HG03103 (cell line): ENCODE measurements at regions not wholly inside any gene's neighbourhood (a gene's known extent, or its start where the extent isn't known, plus 50 kb on each side); places are given as distances from the start of the nearest gene placed in this dataset.
"Not testable (repeated sequence)": the region's sequence is repeated elsewhere in the genome, so short reads cannot be mapped to it uniquely, and the experiment has no call there.

ENCODE experiments used
- ATAC-seq: cut with Tn5 transposase; IDR thresholded peaks from one replicate; pipeline ENCODE4 v1.9.1; 2021; ENCODE audit warnings: low read depth; ENCODE audit not compliant: unreplicated experiment

- not testable (repeated sequence) for ATAC-seq
Measured at GRCh38 chr4:13761581-13761980, 134.1 kb upstream of the BOD1L1 start.

GRCh38 chr4:13762130-13762529 is 134.6 kb upstream of the BOD1L1 start:
- ATAC-seq = no peak

GRCh38 chr4:13763707-13764106 is 136.2 kb upstream of the BOD1L1 start:
- no peak for ATAC-seq

DNA sequence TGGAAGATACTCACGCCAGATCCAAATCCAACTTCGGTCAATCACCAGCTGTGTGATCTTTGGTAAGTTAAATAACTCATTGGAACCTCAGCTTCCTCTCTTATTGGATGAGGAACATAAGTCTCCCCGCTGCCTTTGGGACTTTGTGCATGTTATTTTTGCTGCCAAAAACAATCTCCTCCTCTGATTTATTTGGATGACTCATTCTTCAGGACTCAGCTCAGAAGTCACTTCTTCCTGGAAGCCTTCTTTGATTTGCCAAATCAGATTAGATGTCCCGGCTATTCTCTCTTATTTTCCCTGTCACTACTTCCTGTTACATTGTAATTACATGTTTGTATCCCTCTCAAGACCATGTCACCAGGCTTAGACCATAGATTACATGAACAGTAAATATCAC is 138.0 kb upstream of the BOD1L1 start:
- no peak for ATAC-seq

GRCh38 chr4:13766761-13767540 is 139.4 kb upstream of the BOD1L1 start:
- no peak for ATAC-seq

GRCh38 chr4:13777341-13777740 is 149.8 kb upstream of the BOD1L1 start:
- no peak for ATAC-seq

GRCh38 chr4:13778367-13778766 is 150.8 kb upstream of the BOD1L1 start:
- no peak for ATAC-seq

- ATAC-seq = no peak
Measured at GRCh38 chr4:13782231-13782630, 154.7 kb upstream of the BOD1L1 start.

DNA sequence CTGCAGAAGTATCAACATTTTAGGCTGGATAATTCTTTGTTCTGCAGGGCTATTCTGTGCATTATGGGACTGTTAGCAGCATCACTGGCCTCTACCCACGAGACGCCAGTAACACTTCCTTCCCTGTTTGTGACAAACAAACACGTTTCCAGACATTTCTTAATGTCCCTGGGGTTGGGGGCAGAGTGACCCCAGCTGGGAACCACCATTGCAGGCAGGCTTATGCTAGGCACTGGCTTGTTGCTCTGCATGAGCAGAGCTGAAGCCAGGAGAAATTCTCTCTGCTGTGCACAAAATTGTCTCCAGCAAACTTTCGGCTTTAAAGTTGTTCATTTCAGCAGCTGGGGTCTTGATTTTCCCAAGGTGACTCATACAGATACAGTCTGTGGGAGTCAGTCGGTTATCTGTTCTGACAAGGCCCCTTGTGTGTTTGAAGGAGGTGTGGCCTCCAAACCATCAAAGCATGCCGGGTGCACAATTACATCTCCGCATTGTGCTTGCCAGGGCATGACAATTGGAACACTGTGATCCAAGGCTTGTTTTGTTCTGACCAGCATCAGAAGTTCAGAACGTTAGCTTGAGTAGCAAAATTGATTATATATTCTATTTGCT is 156.4 kb upstream of the BOD1L1 start:
- ATAC-seq = peak; percentile 93

DNA sequence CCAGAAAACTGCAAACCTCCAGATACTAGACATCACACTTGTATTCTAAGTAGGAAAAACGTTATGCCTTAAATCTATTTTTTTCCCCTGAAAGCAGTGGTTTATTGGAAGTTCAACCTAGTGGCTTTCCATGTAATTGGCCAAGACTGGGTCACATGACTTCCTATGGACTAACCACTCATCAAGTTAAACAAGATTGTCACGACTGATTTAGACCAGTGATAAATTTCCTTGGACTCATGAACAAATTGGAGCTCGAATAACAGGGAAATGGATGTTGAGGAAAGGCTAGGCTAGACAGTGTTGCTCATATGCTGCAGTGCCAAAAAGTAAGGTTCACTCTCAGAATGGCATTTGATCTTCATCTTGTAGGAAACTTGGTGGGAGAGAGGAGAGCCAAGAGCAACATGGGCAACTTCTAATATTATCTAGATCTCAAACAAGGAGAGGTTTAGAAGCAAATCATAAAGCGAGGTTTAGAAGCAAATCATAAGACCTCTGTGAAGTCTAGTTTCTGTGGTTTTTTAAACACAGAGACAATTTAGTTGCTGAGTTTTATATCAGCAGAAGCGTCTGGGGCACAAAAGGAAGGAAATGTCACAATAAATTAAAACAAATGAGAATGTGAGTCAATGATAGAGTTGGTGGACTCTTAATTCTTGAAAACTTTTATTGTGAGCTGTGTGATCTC is 165.6 kb upstream of the BOD1L1 start:
- ATAC-seq = no peak

GRCh38 chr4:13794819-13795565 is 167.5 kb upstream of the BOD1L1 start:
- no peak for ATAC-seq

GRCh38 chr4:13797061-13797460 is 169.5 kb upstream of the BOD1L1 start:
- ATAC-seq = no peak

DNA sequence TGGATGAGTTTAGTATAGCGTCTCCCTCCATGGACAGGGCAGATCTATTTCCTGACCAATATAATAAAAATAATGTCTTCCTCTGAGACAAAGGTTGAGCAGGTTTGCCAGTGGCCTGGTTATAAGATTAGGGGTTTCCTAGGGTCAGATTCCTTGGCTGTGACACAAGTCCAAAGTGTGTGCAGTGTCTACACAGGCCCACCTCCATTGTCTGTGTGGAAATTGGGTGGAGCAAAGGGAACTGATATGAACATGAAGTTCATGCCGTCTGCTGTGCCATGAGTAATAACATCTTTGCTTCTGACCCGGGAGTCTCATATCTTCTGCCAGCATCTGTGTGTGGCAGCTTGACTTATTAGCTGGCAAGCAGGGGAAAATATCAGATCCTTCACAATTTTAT is 187.7 kb upstream of the BOD1L1 start:
- ATAC-seq = no peak

- ATAC-seq = no peak
Measured at GRCh38 chr4:13816472-13816871, 188.9 kb upstream of the BOD1L1 start.

DNA sequence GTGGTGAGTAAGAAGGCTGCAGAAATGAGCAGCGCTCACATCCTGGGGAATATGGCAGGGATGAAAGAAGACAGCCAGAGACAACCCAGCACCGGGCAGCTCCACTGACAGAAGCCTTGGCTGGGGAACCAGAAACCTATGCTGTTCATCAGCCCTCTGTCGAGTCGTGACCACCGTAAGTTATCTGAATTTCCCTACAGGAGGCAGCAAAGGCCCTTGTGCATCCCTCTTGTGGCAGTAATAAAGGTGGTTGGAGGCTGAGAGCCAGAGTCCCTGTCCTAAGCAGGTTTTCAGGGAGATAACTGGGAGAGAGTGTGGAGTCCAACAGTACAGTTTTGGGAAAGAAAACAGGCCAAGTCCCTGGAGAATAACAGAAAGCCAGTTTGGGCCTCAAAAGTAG is 194.0 kb upstream of the BOD1L1 start:
- no peak for ATAC-seq

GRCh38 chr4:13825822-13826221 is 198.3 kb upstream of the BOD1L1 start:
- ATAC-seq = not testable (repeated sequence)

- ATAC-seq = no peak
Measured at GRCh38 chr4:13829457-13829856, 201.9 kb upstream of the BOD1L1 start.

GRCh38 chr4:13830449-13830848 is 202.9 kb upstream of the BOD1L1 start:
- ATAC-seq = no peak

DNA sequence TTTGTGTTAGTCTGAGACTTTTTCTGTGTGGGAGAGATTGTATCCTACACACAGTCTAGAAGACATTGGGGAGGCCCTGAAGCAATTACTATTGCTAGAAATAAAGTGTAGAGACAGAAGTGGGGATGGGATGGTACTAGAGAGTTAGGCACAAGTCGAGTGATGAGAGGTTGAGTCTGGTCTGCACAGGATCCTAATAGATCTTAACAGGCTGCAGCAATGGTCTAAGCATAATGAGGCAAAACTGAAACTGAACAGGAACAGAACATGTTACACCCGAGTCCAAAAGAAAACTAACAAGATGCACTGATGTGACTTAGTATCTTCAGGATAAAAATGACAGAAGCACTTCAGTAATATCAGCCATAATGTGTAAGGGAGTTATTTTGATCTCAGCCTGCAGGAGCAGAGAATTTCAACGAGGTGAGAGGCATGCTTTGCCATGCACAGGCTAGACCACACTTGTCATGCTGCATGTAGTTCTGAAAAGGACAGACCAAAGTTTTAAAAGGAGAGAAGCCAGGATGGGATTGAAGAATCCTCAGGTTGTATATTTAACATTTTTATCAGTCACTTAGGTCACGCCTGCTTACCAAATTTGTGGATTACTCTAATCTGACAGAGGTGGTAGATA is 205.8 kb upstream of the BOD1L1 start:
- no peak for ATAC-seq
